NCI-H1105 treated with DMSO at 0.1 percent for 48 hours (cell line): ENCODE measurements at regions not wholly inside any gene's neighbourhood (a gene's known extent, or its start where the extent isn't known, plus 50 kb on each side); places are given as distances from the start of the nearest gene placed in this dataset.
A peak's percentile ranks its signal among the peaks of the same experiment; 100 is the strongest.

Experiments used
- DNase-seq: peaks from one replicate; lab custom pipeline; 2025; lab: John Stamatoyannopoulos, UW

GRCh38 chr1:222171005-222171404 lies 376.9 kb downstream of the HHIPL2 start:
- peak; percentile 38 for DNase-seq

- no peak for DNase-seq
Observed at GRCh38 chr1:222168621-222169020, 379.3 kb downstream of the HHIPL2 start.

- DNase-seq, result no peak
Observed at GRCh38 chr1:222167896-222168295, 380.0 kb downstream of the HHIPL2 start.

- peak; percentile 6 for DNase-seq
Observed at GRCh38 chr1:222167111-222167510, 380.8 kb downstream of the HHIPL2 start.

GRCh38 chr1:222165629-222166028 lies 382.3 kb downstream of the HHIPL2 start:
- no peak for DNase-seq

GRCh38 chr1:222163895-222164294 lies 384.0 kb downstream of the HHIPL2 start:
- DNase-seq, result no peak

GRCh38 chr1:222161676-222162075 lies 386.2 kb downstream of the HHIPL2 start:
- DNase-seq, result no peak

GRCh38 chr1:222157612-222158011 lies 390.3 kb downstream of the HHIPL2 start:
- DNase-seq, result no peak

- no peak for DNase-seq
Observed at GRCh38 chr1:222140206-222140605, 398.3 kb upstream of the DUSP10 start.

- DNase-seq, result no peak
Observed at GRCh38 chr1:222138095-222138494, 396.2 kb upstream of the DUSP10 start.

GRCh38 chr1:222136869-222137268 lies 395.0 kb upstream of the DUSP10 start:
- no peak for DNase-seq

GRCh38 chr1:222129041-222129440 lies 387.2 kb upstream of the DUSP10 start:
- no peak for DNase-seq

- DNase-seq, result no peak
Observed at GRCh38 chr1:222127526-222128152, 385.8 kb upstream of the DUSP10 start.

GRCh38 chr1:222127096-222127495 lies 385.2 kb upstream of the DUSP10 start:
- DNase-seq, result no peak

GRCh38 chr1:222126052-222126451 lies 384.2 kb upstream of the DUSP10 start:
- DNase-seq, result no peak

- DNase-seq, result no peak
Observed at GRCh38 chr1:222124602-222125001, 382.7 kb upstream of the DUSP10 start.

- DNase-seq, result no peak
Observed at GRCh38 chr1:222123111-222123510, 381.2 kb upstream of the DUSP10 start.

- DNase-seq, result no peak
Observed at GRCh38 chr1:222117809-222118208, 375.9 kb upstream of the DUSP10 start.

- no peak for DNase-seq
Observed at GRCh38 chr1:222114536-222115156, 372.8 kb upstream of the DUSP10 start.

GRCh38 chr1:222109836-222110235 lies 367.9 kb upstream of the DUSP10 start:
- no peak for DNase-seq

GRCh38 chr1:222107975-222108374 lies 366.1 kb upstream of the DUSP10 start:
- no peak for DNase-seq

- DNase-seq, result no peak
Observed at GRCh38 chr1:222107267-222107666, 365.4 kb upstream of the DUSP10 start.

- no peak for DNase-seq
Observed at GRCh38 chr1:222106377-222106776, 364.5 kb upstream of the DUSP10 start.

- no peak for DNase-seq
Observed at GRCh38 chr1:222105861-222106260, 364.0 kb upstream of the DUSP10 start.
